Fibroblast of lung (primary cell): ENCODE measurements at regions not wholly inside any gene's neighbourhood (a gene's known extent, or its start where the extent isn't known, plus 50 kb on each side); places are given as distances from the start of the nearest gene placed in this dataset.

Experiments
- DNase-seq, 2 donors: peaks; one replicate each; pipeline versions ENCODE4 v3.0.0 to v3.0.0-alpha.2; 2010; ENCODE audit warnings: low read depth in 2 of 2
- H2AFZ ChIP-seq: 2 replicates; pipeline ENCODE4 v1.5.1; 2012; ENCODE audit warnings: low read length, control low read depth, inconsistent platforms
- H3K27ac ChIP-seq: 2 replicates; pipeline ENCODE4 v1.5.1; 2011; ENCODE audit warnings: low read length, control low read depth; ENCODE audit not compliant: insufficient read depth
- H3K27me3 ChIP-seq: 2 replicates; pipeline ENCODE4 v1.5.1; 2011; ENCODE audit warnings: mild to moderate bottlenecking, low read length; ENCODE audit not compliant: control insufficient read depth, insufficient read depth
- H3K36me3 ChIP-seq: 2 replicates; pipeline ENCODE4 v1.5.1; 2011; ENCODE audit warnings: low read length; ENCODE audit not compliant: control insufficient read depth, insufficient read depth
- H3K4me1 ChIP-seq: 2 replicates; pipeline ENCODE4 v1.5.1; 2011; ENCODE audit warnings: low read length; ENCODE audit not compliant: control insufficient read depth, insufficient read depth; ENCODE audit errors: extremely low read depth
- H3K4me2 ChIP-seq: 2 replicates; pipeline ENCODE4 v1.5.1; 2011; ENCODE audit warnings: low read length, control low read depth; ENCODE audit not compliant: insufficient read depth; ENCODE audit errors: extremely low read depth
- H3K4me3 ChIP-seq, 4 experiments: fragments of 200-600 bp in 1 of 4; sonication (generic) in 1 of 4; replicated peaks in 1 of 4; 2 replicates each; pipeline ENCODE4 v1.5.1; 2011 to 2016; ENCODE audit warnings: low read length in 4 of 4, low read depth in 3 of 4, mild to moderate bottlenecking in 3 of 4, control low read depth in 2 of 4, inconsistent platforms in 1 of 4, mixed read lengths in 1 of 4; ENCODE audit not compliant: insufficient read depth in 1 of 4; ENCODE audit errors: control extremely low read depth in 1 of 4
- H3K79me2 ChIP-seq: 2 replicates; pipeline ENCODE4 v1.5.1; 2012; ENCODE audit warnings: mild to moderate bottlenecking, low read length, inconsistent platforms; ENCODE audit not compliant: control insufficient read depth, insufficient read depth
- H3K9ac ChIP-seq: 2 replicates; pipeline ENCODE4 v1.5.1; 2011; ENCODE audit warnings: mild to moderate bottlenecking, low read length, control low read depth; ENCODE audit not compliant: insufficient read depth
- H3K9me3 ChIP-seq: 2 replicates; pipeline ENCODE4 v1.5.1; 2012; ENCODE audit warnings: low read depth, low read length; ENCODE audit not compliant: control insufficient read depth, insufficient read depth
- H4K20me1 ChIP-seq: 2 replicates; pipeline ENCODE4 v1.5.1; 2011; ENCODE audit warnings: low read length; ENCODE audit not compliant: control insufficient read depth, insufficient read depth; ENCODE audit errors: extremely low read depth
- CTCF ChIP-seq, 2 donors: IDR thresholded peaks in 1 of 2; conservative IDR thresholded peaks in 1 of 2; 1 replicate in 1 of 2; 2 replicates in 1 of 2; pipeline ENCODE4 v1.5.1; 2011 to 2012; ENCODE audit warnings: low read length in 2 of 2, control low read depth in 1 of 2, inconsistent platforms in 1 of 2, low read depth in 1 of 2, mild to moderate bottlenecking in 1 of 2
- EZH2 ChIP-seq: IDR thresholded peaks from 2 replicates; pipeline ENCODE4 v1.5.1; 2012; ENCODE audit warnings: low read length, control low read depth, mild to moderate bottlenecking; ENCODE audit errors: missing control alignments

- H3K9me3 ChIP-seq, result no peaks in the 10 kb centered on the region
- no peaks in the 10 kb centered on the region for H3K4me1 ChIP-seq
- no peak overlapping the region for H3K4me3 ChIP-seq
- no peaks in the 10 kb centered on the region for H3K27me3 ChIP-seq
- no peak overlapping the region for H3K9ac ChIP-seq
- DNase-seq, result no peak
- H2AFZ ChIP-seq, result no peak overlapping the region
- no peaks in the 10 kb centered on the region for H4K20me1 ChIP-seq
- no peaks in the 10 kb centered on the region for H3K79me2 ChIP-seq
- no peak overlapping the region for H3K4me2 ChIP-seq
- no peaks in the 10 kb centered on the region for H3K36me3 ChIP-seq
- no peak overlapping the region for H3K27ac ChIP-seq
- no peak for TF ChIP-seq CTCF (conservative IDR thresholded peaks at IDR 0.05 in 1 of 2, IDR thresholded peaks at IDR 0.05 in 1 of 2; ENCODE audit: low read depth in 1 of 2, low read length in 2 of 2)
- no peak for TF ChIP-seq EZH2
Observed at GRCh38 chr10:114723991-114724715, 66.1 kb upstream of the ABLIM1 start.

- no peaks in the 10 kb centered on the region for H3K27me3 ChIP-seq
- no peaks in the 10 kb centered on the region for H4K20me1 ChIP-seq
- no peaks in the 10 kb centered on the region for H3K4me1 ChIP-seq
- DNase-seq, result no peak
- no peak overlapping the region for H2AFZ ChIP-seq
- H3K9ac ChIP-seq, result no peak overlapping the region
- no peaks in the 10 kb centered on the region for H3K79me2 ChIP-seq
- H3K36me3 ChIP-seq, result no peaks in the 10 kb centered on the region
- H3K27ac ChIP-seq, result no peak overlapping the region
- no peak overlapping the region for H3K4me2 ChIP-seq
- H3K4me3 ChIP-seq, result no peak overlapping the region
- no peaks in the 10 kb centered on the region for H3K9me3 ChIP-seq
- TF ChIP-seq EZH2 (no peak), CTCF (conservative IDR thresholded peaks at IDR 0.05 in 1 of 2, IDR thresholded peaks at IDR 0.05 in 1 of 2; ENCODE audit: low read depth in 1 of 2, low read length in 2 of 2) (no peak)
Observed at GRCh38 chr10:114724716-114725106, 66.6 kb upstream of the ABLIM1 start.

GRCh38 chr10:114726820-114727271, 68.8 kb upstream of the ABLIM1 start:
- Histone ChIP-seq H4K20me1 (no peaks in the 10 kb centered on the region), H3K4me1 (no peaks in the 10 kb centered on the region)

More at GRCh38 chr10:114726820-114727271, 68.8 kb upstream of the ABLIM1 start:
- no peak overlapping the region for H3K4me2 ChIP-seq
- DNase-seq, result no peak
- H3K27ac ChIP-seq, result no peak overlapping the region
- H3K9me3 ChIP-seq, result no peaks in the 10 kb centered on the region
- no peaks in the 10 kb centered on the region for H3K36me3 ChIP-seq
- no peak overlapping the region for H3K4me3 ChIP-seq
- no peak overlapping the region for H3K9ac ChIP-seq
- no peak for TF ChIP-seq EZH2
- TF ChIP-seq CTCF (conservative IDR thresholded peaks at IDR 0.05 in 1 of 2, IDR thresholded peaks at IDR 0.05 in 1 of 2; ENCODE audit: low read depth in 1 of 2, low read length in 2 of 2), result no peak
- H3K79me2 ChIP-seq, result no peaks in the 10 kb centered on the region
- no peaks in the 10 kb centered on the region for H3K27me3 ChIP-seq
- H2AFZ ChIP-seq, result no peak overlapping the region
